ENCODE measurements at regions not wholly inside any gene's neighbourhood (a gene's known extent, or its start where the extent isn't known, plus 50 kb on each side); places are given as distances from the start of the nearest gene placed in this dataset.
"Not testable (repeated sequence)": the region's sequence is repeated elsewhere in the genome, so short reads cannot be mapped to it uniquely, and the experiment has no call there.

- no peak for DNase-seq
Observed at GRCh38 chr3:34066328-34066727, 267.9 kb downstream of the PDCD6IP start.

- DNase-seq = no peak
Observed at GRCh38 chr3:34066999-34067398, 268.6 kb downstream of the PDCD6IP start.

- no peak for DNase-seq
Observed at GRCh38 chr3:34067536-34068051, 269.2 kb downstream of the PDCD6IP start.

- no peak for DNase-seq
Observed at GRCh38 chr3:34068505-34068904, 270.1 kb downstream of the PDCD6IP start.

- no peak for DNase-seq
Observed at GRCh38 chr3:34070831-34071585, 272.6 kb downstream of the PDCD6IP start.

- no peak for DNase-seq
Observed at GRCh38 chr3:34072297-34072696, 273.9 kb downstream of the PDCD6IP start.

- DNase-seq = no peak
Observed at GRCh38 chr3:34073111-34073510, 274.7 kb downstream of the PDCD6IP start.

- no peak for DNase-seq
Observed at GRCh38 chr3:34073961-34074360, 275.5 kb downstream of the PDCD6IP start.

GRCh38 chr3:34075975-34076374, 277.5 kb downstream of the PDCD6IP start:
- no peak for DNase-seq

- no peak for DNase-seq
Observed at GRCh38 chr3:34077417-34078195, 279.2 kb downstream of the PDCD6IP start.

GRCh38 chr3:34078418-34078817, 280.0 kb downstream of the PDCD6IP start:
- DNase-seq = no peak

GRCh38 chr3:34079849-34080248, 281.4 kb downstream of the PDCD6IP start:
- not testable (repeated sequence) for DNase-seq

- DNase-seq = not testable (repeated sequence)
Observed at GRCh38 chr3:34090379-34090778, 291.9 kb downstream of the PDCD6IP start.

- no peak for DNase-seq
Observed at GRCh38 chr3:34090876-34091275, 292.4 kb downstream of the PDCD6IP start.

GRCh38 chr3:34094280-34094679, 295.9 kb downstream of the PDCD6IP start:
- DNase-seq = not testable (repeated sequence)

GRCh38 chr3:34102288-34102687, 303.9 kb downstream of the PDCD6IP start:
- no peak for DNase-seq

- no peak for DNase-seq
Observed at GRCh38 chr3:34106379-34106778, 307.9 kb downstream of the PDCD6IP start.

- DNase-seq = peak; percentile 22 to 48
Observed at GRCh38 chr3:34106879-34107278, 308.4 kb downstream of the PDCD6IP start.

- DNase-seq = no peak
Observed at GRCh38 chr3:34107669-34108068, 309.2 kb downstream of the PDCD6IP start.

GRCh38 chr3:34109021-34109420, 310.6 kb downstream of the PDCD6IP start:
- DNase-seq = no peak

- no peak for DNase-seq
Observed at GRCh38 chr3:34109846-34110245, 311.4 kb downstream of the PDCD6IP start.

- no peak for DNase-seq
Observed at GRCh38 chr3:34111361-34111760, 312.9 kb downstream of the PDCD6IP start.

GRCh38 chr3:34112261-34112660, 313.8 kb downstream of the PDCD6IP start:
- DNase-seq = not testable (repeated sequence)

GRCh38 chr3:34131091-34131490, 332.7 kb downstream of the PDCD6IP start:
- no peak for DNase-seq

Measured in AML-193 (cell line).